ENCODE measurements at regions not wholly inside any gene's neighbourhood (a gene's known extent, or its start where the extent isn't known, plus 50 kb on each side); places are given as distances from the start of the nearest gene placed in this dataset.

- TF ChIP-seq, protein P1, sequence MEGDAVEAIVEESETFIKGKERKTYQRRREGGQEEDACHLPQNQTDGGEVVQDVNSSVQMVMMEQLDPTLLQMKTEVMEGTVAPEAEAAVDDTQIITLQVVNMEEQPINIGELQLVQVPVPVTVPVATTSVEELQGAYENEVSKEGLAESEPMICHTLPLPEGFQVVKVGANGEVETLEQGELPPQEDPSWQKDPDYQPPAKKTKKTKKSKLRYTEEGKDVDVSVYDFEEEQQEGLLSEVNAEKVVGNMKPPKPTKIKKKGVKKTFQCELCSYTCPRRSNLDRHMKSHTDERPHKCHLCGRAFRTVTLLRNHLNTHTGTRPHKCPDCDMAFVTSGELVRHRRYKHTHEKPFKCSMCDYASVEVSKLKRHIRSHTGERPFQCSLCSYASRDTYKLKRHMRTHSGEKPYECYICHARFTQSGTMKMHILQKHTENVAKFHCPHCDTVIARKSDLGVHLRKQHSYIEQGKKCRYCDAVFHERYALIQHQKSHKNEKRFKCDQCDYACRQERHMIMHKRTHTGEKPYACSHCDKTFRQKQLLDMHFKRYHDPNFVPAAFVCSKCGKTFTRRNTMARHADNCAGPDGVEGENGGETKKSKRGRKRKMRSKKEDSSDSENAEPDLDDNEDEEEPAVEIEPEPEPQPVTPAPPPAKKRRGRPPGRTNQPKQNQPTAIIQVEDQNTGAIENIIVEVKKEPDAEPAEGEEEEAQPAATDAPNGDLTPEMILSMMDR (IDR thresholded peaks at IDR 0.05): no peak
- POLR2A ChIA-PET: no interaction called here
Measured at GRCh38 chr11:37724315-37724714, 1126.3 kb upstream of the RAG2 start.

GRCh38 chr11:37721485-37721884 lies 1123.4 kb upstream of the RAG2 start:
- H3K27me3 Mint-ChIP-seq: no peaks in the 10 kb centered on the region
- DNase-seq (no peak), ATAC-seq (no peak)
- no peak overlapping the region for H3K4me3 Mint-ChIP-seq
- intact Hi-C loops (cut with micrococcal nuclease): no loop called here
- H3K27ac Mint-ChIP-seq: no peak overlapping the region
- H3K36me3 Mint-ChIP-seq (ENCODE audit: low read depth): no peaks in the 10 kb centered on the region
- peaks cover 5% of the 10 kb centered on the region for H3K9me3 Mint-ChIP-seq
- no peaks in the 10 kb centered on the region for H3K4me1 Mint-ChIP-seq (ENCODE audit: low read depth)
- POLR2A ChIA-PET: no interaction called here
- CTCF ChIA-PET: no interaction called here
- TF ChIP-seq, protein P1 (IDR thresholded peaks at IDR 0.05): no peak

More at GRCh38 chr11:37724315-37724714, 1126.3 kb upstream of the RAG2 start:
- H3K27me3 Mint-ChIP-seq: no peaks in the 10 kb centered on the region
- no peaks in the 10 kb centered on the region for H3K4me1 Mint-ChIP-seq (ENCODE audit: low read depth)
- ATAC-seq (no peak), DNase-seq (no peak)
- intact Hi-C loops (cut with micrococcal nuclease): no loop called here
- no peak overlapping the region for H3K27ac Mint-ChIP-seq
- peaks cover 2% of the 10 kb centered on the region for H3K9me3 Mint-ChIP-seq
- no peak overlapping the region for H3K4me3 Mint-ChIP-seq
- H3K36me3 Mint-ChIP-seq (ENCODE audit: low read depth): no peaks in the 10 kb centered on the region
- CTCF ChIA-PET: no interaction called here

- TF ChIP-seq, protein P1 (IDR thresholded peaks at IDR 0.05): no peak
- Mint-ChIP-seq H3K4me3 (no peak overlapping the region), H3K27ac (no peak overlapping the region), H3K36me3 (ENCODE audit: low read depth) (no peaks in the 10 kb centered on the region), H3K4me1 (ENCODE audit: low read depth) (no peaks in the 10 kb centered on the region), H3K9me3 (peaks cover 5% of the 10 kb centered on the region), H3K27me3 (no peaks in the 10 kb centered on the region)
- ChIA-PET CTCF (no interaction called here), POLR2A (no interaction called here)
- intact Hi-C loops (cut with micrococcal nuclease): no loop called here
- DNase-seq: no peak
- ATAC-seq: no peak
Measured at GRCh38 chr11:37718431-37718999, 1120.5 kb upstream of the RAG2 start.

DNA sequence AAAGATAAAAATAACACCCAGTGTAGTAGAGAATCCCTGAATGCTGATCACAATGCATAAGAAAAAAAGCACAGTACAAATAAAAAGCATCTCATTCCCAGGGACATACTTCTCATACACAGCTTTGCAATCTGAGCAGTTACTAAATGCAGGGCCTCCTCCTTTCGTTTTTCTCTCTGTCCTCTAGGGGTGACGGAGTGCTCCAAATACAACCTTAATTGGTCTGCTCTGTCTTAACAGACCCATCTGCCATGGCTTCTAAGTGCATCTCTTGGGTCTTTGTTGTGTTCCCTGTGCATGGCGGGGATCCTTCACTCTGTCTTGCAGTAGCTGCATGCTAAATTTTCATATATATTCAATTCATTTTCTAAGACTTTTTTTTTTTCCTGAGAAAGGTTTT lies 1114.2 kb upstream of the RAG2 start:
- H3K4me3 Mint-ChIP-seq: no peak overlapping the region
- H3K27me3 Mint-ChIP-seq: no peaks in the 10 kb centered on the region
- DNase-seq (no peak), ATAC-seq (no peak)
- no peaks in the 10 kb centered on the region for H3K4me1 Mint-ChIP-seq (ENCODE audit: low read depth)
- intact Hi-C loops (cut with micrococcal nuclease): no loop called here
- no peaks in the 10 kb centered on the region for H3K36me3 Mint-ChIP-seq (ENCODE audit: low read depth)
- no peak overlapping the region for H3K27ac Mint-ChIP-seq
- peaks cover 8% of the 10 kb centered on the region for H3K9me3 Mint-ChIP-seq
- ChIA-PET CTCF (no interaction called here), POLR2A (no interaction called here)
- TF ChIP-seq, protein P1 (IDR thresholded peaks at IDR 0.05): no peak

DNA sequence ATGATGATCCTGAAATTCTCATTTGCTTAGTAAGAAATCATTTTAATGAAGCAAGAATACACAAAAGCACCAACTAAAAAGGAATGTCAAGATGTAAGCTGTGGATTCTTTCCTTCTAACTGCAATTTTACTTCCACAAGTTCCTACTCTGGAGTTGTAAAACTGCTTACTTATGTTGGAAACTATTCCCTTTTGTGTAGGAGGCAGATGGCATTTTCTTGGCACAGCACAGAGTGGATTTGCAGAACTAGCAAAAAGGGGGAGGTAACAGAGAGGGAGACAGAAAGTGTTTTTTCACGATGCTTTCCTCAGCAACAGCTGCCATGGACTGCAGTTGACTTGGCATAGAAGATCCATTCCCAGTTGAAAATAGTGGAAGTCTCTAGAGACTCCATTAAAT lies 1112.0 kb upstream of the RAG2 start:
- Mint-ChIP-seq H3K4me3 (no peak overlapping the region), H3K4me1 (ENCODE audit: low read depth) (no peaks in the 10 kb centered on the region), H3K9me3 (peaks cover 8% of the 10 kb centered on the region), H3K27ac (no peak overlapping the region), H3K36me3 (ENCODE audit: low read depth) (no peaks in the 10 kb centered on the region), H3K27me3 (no peaks in the 10 kb centered on the region)
- TF ChIP-seq, protein P1 (IDR thresholded peaks at IDR 0.05): no peak
- no peak for ATAC-seq
- ChIA-PET POLR2A (no interaction called here), CTCF (no interaction called here)
- no peak for DNase-seq
- intact Hi-C loops (cut with micrococcal nuclease): no loop called here

Measured in activated CD8-positive, alpha-beta T cell treated with anti-CD3 and anti-CD28 coated beads for 36 hours (primary cell).